HG02623 (cell line): ENCODE measurements at regions not wholly inside any gene's neighbourhood (a gene's known extent, or its start where the extent isn't known, plus 50 kb on each side); places are given as distances from the start of the nearest gene placed in this dataset.

ENCODE experiments used
- ATAC-seq: cut with Tn5 transposase; IDR thresholded peaks from one replicate; pipeline ENCODE4 v1.9.1; 2021; ENCODE audit warnings: moderate library complexity; ENCODE audit not compliant: unreplicated experiment

- no peak for ATAC-seq
Measured at GRCh38 chr4:167642250-167642649, 408.0 kb upstream of the SPOCK3 start.

GRCh38 chr4:167645358-167645757 is 411.1 kb upstream of the SPOCK3 start:
- no peak for ATAC-seq

- no peak for ATAC-seq
Measured at GRCh38 chr4:167652267-167652666, 418.0 kb upstream of the SPOCK3 start.

GRCh38 chr4:167688660-167689142 is 403.6 kb upstream of the ANXA10 start:
- ATAC-seq = no peak

- no peak for ATAC-seq
Measured at GRCh38 chr4:167702391-167702790, 389.9 kb upstream of the ANXA10 start.

- ATAC-seq = no peak
Measured at GRCh38 chr4:167711517-167711916, 380.8 kb upstream of the ANXA10 start.

- ATAC-seq = no peak
Measured at GRCh38 chr4:167713756-167714155, 378.6 kb upstream of the ANXA10 start.

GRCh38 chr4:167715176-167715575 is 377.2 kb upstream of the ANXA10 start:
- no peak for ATAC-seq

- ATAC-seq = no peak
Measured at GRCh38 chr4:167717495-167717894, 374.8 kb upstream of the ANXA10 start.

GRCh38 chr4:167721617-167722486 is 370.5 kb upstream of the ANXA10 start:
- ATAC-seq = no peak

- no peak for ATAC-seq
Measured at GRCh38 chr4:167722487-167722808, 369.9 kb upstream of the ANXA10 start.

- no peak for ATAC-seq
Measured at GRCh38 chr4:167724941-167725340, 367.4 kb upstream of the ANXA10 start.

- ATAC-seq = no peak
Measured at GRCh38 chr4:167730769-167731168, 361.6 kb upstream of the ANXA10 start.

- ATAC-seq = no peak
Measured at GRCh38 chr4:167745024-167745687, 347.2 kb upstream of the ANXA10 start.

- ATAC-seq = no peak
Measured at GRCh38 chr4:167767281-167767680, 325.1 kb upstream of the ANXA10 start.

- ATAC-seq = no peak
Measured at GRCh38 chr4:167774646-167775045, 317.7 kb upstream of the ANXA10 start.

- no peak for ATAC-seq
Measured at GRCh38 chr4:167775375-167775774, 317.0 kb upstream of the ANXA10 start.

- ATAC-seq = no peak
Measured at GRCh38 chr4:167779280-167779679, 313.1 kb upstream of the ANXA10 start.

GRCh38 chr4:167779864-167780263 is 312.5 kb upstream of the ANXA10 start:
- ATAC-seq = no peak

- ATAC-seq = no peak
Measured at GRCh38 chr4:167784826-167785225, 307.5 kb upstream of the ANXA10 start.

- ATAC-seq = no peak
Measured at GRCh38 chr4:167785523-167785922, 306.8 kb upstream of the ANXA10 start.

GRCh38 chr4:167786504-167786903 is 305.8 kb upstream of the ANXA10 start:
- ATAC-seq = no peak
